ENCODE measurements at regions not wholly inside any gene's neighbourhood (a gene's known extent, or its start where the extent isn't known, plus 50 kb on each side); places are given as distances from the start of the nearest gene placed in this dataset.

GRCh38 chr1:219664310-219665029 lies 51.6 kb upstream of the ZC3H11B start:
- DNase-seq, result no peak
